Liver (tissue), 8 donors: ENCODE measurements at regions not wholly inside any gene's neighbourhood (a gene's known extent, or its start where the extent isn't known, plus 50 kb on each side); places are given as distances from the start of the nearest gene placed in this dataset.

Source experiments
- DNase-seq: peaks from one replicate; pipeline ENCODE4 v3.0.0-alpha.2; 2017; ENCODE audit warnings: low spot score
- H3K27ac ChIP-seq, 2 donors: one replicate each; pipeline ENCODE4 v1.7.0; 2013; ENCODE audit warnings: inconsistent platforms in 2 of 2, low read length in 2 of 2, control low read depth in 1 of 2, low read depth in 1 of 2, mild to moderate bottlenecking in 1 of 2
- H3K27me3 ChIP-seq, 4 donors: one replicate each; pipeline versions ENCODE4 v1.6.1 to v1.7.0; 2013; ENCODE audit warnings: low read length in 3 of 4, inconsistent platforms in 1 of 4, mild to moderate bottlenecking in 1 of 4, moderate library complexity in 1 of 4; ENCODE audit not compliant: control insufficient read depth in 4 of 4, insufficient read depth in 4 of 4
- H3K36me3 ChIP-seq, 4 donors: one replicate each; pipeline versions ENCODE4 v1.6.1 to v1.7.0; 2013; ENCODE audit warnings: low read length in 3 of 4, mild to moderate bottlenecking in 3 of 4, low read depth in 1 of 4, moderate library complexity in 1 of 4; ENCODE audit not compliant: control insufficient read depth in 4 of 4, insufficient read depth in 3 of 4
- H3K4me1 ChIP-seq, 4 donors: one replicate each; pipeline versions ENCODE4 v1.6.1 to v1.7.0; 2013; ENCODE audit warnings: low read length in 3 of 4, mild to moderate bottlenecking in 3 of 4, moderate library complexity in 1 of 4; ENCODE audit not compliant: control insufficient read depth in 4 of 4, insufficient read depth in 4 of 4
- H3K4me3 ChIP-seq, 3 donors: one replicate each; pipeline versions ENCODE4 v1.6.1 to v1.7.0; 2013; ENCODE audit warnings: low read length in 3 of 3, control low read depth in 1 of 3, low read depth in 1 of 3, mild to moderate bottlenecking in 1 of 3
- H3K9ac ChIP-seq, 2 donors: one replicate each; pipeline ENCODE4 v1.7.0; 2013; ENCODE audit warnings: low read length in 2 of 2, mild to moderate bottlenecking in 2 of 2, moderate library complexity in 2 of 2, control low read depth in 1 of 2, low read depth in 1 of 2
- H3K9me3 ChIP-seq, 4 donors: one replicate each; pipeline versions ENCODE4 v1.6.1 to v1.7.0; 2013; ENCODE audit warnings: low read length in 3 of 4; ENCODE audit not compliant: control insufficient read depth in 4 of 4
- EGR1 ChIP-seq, 2 donors: IDR thresholded peaks; 2 replicates each; pipeline ENCODE4 v1.6.1; 2016 to 2018; ENCODE audit warnings: antibody characterized with exemption in 2 of 2, low read depth in 2 of 2
- FOXA1 ChIP-seq: IDR thresholded peaks from 2 replicates; pipeline ENCODE4 v1.6.1; 2016; ENCODE audit warnings: antibody characterized with exemption
- FOXA2 ChIP-seq: IDR thresholded peaks from 2 replicates; pipeline ENCODE4 v1.6.1; 2016; ENCODE audit warnings: antibody characterized with exemption
- GABPA ChIP-seq, 2 donors: IDR thresholded peaks in 1 of 2; conservative IDR thresholded peaks in 1 of 2; 2 replicates each; pipeline ENCODE4 v1.6.1; 2016; ENCODE audit warnings: antibody characterized with exemption in 2 of 2, mild to moderate bottlenecking in 1 of 2, moderate library complexity in 1 of 2
- HNF4A ChIP-seq, 2 donors: conservative IDR thresholded peaks; 2 replicates each; pipeline ENCODE4 v1.6.1; 2016; ENCODE audit warnings: antibody characterized with exemption in 2 of 2, mild to moderate bottlenecking in 2 of 2
- HNF4G ChIP-seq: IDR thresholded peaks from 2 replicates; pipeline ENCODE4 v1.6.1; 2016; ENCODE audit warnings: antibody characterized with exemption
- JUND ChIP-seq, 2 donors: IDR thresholded peaks; 2 replicates each; pipeline ENCODE4 v1.6.1; 2016; ENCODE audit warnings: antibody characterized with exemption in 2 of 2
- NR2F2 ChIP-seq: IDR thresholded peaks from 2 replicates; pipeline ENCODE4 v1.6.1; 2016; ENCODE audit warnings: antibody characterized with exemption
- RAD21 ChIP-seq, 2 donors: IDR thresholded peaks; 2 replicates each; pipeline ENCODE4 v1.6.1; 2016; ENCODE audit warnings: antibody characterized with exemption in 2 of 2, mild to moderate bottlenecking in 2 of 2
- REST ChIP-seq: IDR thresholded peaks from 2 replicates; pipeline ENCODE4 v1.6.1; 2016; ENCODE audit warnings: antibody characterized with exemption, mild to moderate bottlenecking
- RXRA ChIP-seq, 2 donors: IDR thresholded peaks; 2 replicates each; pipeline ENCODE4 v1.6.1; 2017 to 2018; ENCODE audit warnings: antibody characterized with exemption in 2 of 2, mild to moderate bottlenecking in 1 of 2
- SP1 ChIP-seq: IDR thresholded peaks from 2 replicates; pipeline ENCODE4 v1.6.1; 2018; ENCODE audit warnings: antibody characterized with exemption, mild to moderate bottlenecking
- TAF1 ChIP-seq: conservative IDR thresholded peaks from 2 replicates; pipeline ENCODE4 v1.6.1; 2016; ENCODE audit warnings: antibody characterized with exemption, mild to moderate bottlenecking
- YY1 ChIP-seq: IDR thresholded peaks from 2 replicates; pipeline ENCODE4 v1.6.1; 2016; ENCODE audit warnings: antibody characterized with exemption, mild to moderate bottlenecking
- ZBTB33 ChIP-seq: IDR thresholded peaks from 2 replicates; pipeline ENCODE4 v1.6.1; 2016; ENCODE audit warnings: antibody characterized with exemption
- WGBS: extraction: QIAGEN DNeasy Blood & Tissue Kit; methylation state at CpG from one replicate; pipeline ENCODE4 v1.1.7; 2013; 5-methylcytosine and 5-hydroxymethylcytosine counted together
- TF ChIP-seq, protein P1 (sequence below): fragments of 150-350 bp; IDR thresholded peaks from 2 replicates; pipeline ENCODE4 v1.5.1; 2017; ENCODE audit warnings: improper control_type of control experiment, low read depth, low read length; ENCODE audit not compliant: missing input control
- TF ChIP-seq, protein P2 (sequence below): IDR thresholded peaks from 2 replicates; pipeline ENCODE4 v1.6.1; 2016; ENCODE audit warnings: antibody characterized with exemption
- TF ChIP-seq, protein P3 (sequence below): IDR thresholded peaks from 2 replicates; pipeline ENCODE4 v1.6.1; 2016; ENCODE audit warnings: antibody characterized with exemption
- donor health status: healthy.
- donor health status: healthy.
- donor health status: healthy.
- donor health status: healthy.
- donor health status: healthy.

DNA sequence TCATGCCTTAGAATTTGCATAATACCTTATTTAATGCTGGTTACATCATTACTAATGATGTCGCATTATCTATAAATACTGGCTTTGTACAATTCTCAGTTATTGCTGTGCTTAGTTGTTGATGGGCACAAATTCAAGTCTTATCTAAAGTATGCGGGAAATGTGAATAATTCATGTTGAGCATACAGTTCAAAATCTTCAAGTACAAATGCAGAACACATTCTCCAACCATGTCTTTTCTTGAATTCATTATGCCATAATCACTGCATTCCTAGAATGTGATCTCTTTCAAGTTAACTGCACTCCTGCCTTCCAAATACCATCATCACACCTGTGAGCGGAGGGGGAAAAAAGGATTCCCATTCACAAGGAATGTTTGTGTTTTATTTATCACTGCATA is 337.0 kb downstream of the MBD2 start:
- no peaks in the 10 kb centered on the region for H3K9me3 ChIP-seq
- no peak for DNase-seq

More for the DNA sequence above, 337.0 kb downstream of the MBD2 start:
- H3K27ac ChIP-seq = no peak overlapping the region
- H3K9ac ChIP-seq = no peak overlapping the region
- WGBS = 88% methylated on average over 3 of the region's 3 CpGs
- TF ChIP-seq YY1 = no peak
- no peak for TF ChIP-seq HNF4G
- no peak for TF ChIP-seq GABPA (IDR thresholded peaks at IDR 0.05 in 1 of 2, conservative IDR thresholded peaks at IDR 0.05 in 1 of 2)
- TF ChIP-seq, protein P1, sequence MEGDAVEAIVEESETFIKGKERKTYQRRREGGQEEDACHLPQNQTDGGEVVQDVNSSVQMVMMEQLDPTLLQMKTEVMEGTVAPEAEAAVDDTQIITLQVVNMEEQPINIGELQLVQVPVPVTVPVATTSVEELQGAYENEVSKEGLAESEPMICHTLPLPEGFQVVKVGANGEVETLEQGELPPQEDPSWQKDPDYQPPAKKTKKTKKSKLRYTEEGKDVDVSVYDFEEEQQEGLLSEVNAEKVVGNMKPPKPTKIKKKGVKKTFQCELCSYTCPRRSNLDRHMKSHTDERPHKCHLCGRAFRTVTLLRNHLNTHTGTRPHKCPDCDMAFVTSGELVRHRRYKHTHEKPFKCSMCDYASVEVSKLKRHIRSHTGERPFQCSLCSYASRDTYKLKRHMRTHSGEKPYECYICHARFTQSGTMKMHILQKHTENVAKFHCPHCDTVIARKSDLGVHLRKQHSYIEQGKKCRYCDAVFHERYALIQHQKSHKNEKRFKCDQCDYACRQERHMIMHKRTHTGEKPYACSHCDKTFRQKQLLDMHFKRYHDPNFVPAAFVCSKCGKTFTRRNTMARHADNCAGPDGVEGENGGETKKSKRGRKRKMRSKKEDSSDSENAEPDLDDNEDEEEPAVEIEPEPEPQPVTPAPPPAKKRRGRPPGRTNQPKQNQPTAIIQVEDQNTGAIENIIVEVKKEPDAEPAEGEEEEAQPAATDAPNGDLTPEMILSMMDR = no peak
- no peak for TF ChIP-seq FOXA1
- TF ChIP-seq JUND (IDR thresholded peaks at IDR 0.05) = no peak
- TF ChIP-seq SP1 = no peak
- TF ChIP-seq, protein P2, sequence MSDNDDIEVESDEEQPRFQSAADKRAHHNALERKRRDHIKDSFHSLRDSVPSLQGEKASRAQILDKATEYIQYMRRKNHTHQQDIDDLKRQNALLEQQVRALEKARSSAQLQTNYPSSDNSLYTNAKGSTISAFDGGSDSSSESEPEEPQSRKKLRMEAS = no peak
- no peak for TF ChIP-seq ZBTB33
- TF ChIP-seq, protein P3, sequence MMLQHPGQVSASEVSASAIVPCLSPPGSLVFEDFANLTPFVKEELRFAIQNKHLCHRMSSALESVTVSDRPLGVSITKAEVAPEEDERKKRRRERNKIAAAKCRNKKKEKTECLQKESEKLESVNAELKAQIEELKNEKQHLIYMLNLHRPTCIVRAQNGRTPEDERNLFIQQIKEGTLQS = no peak
- TF ChIP-seq RXRA (IDR thresholded peaks at IDR 0.05) = no peak
- TF ChIP-seq TAF1 = no peak
- no peak for TF ChIP-seq RAD21 (IDR thresholded peaks at IDR 0.05)
- no peak for TF ChIP-seq REST
- no peak for TF ChIP-seq HNF4A (conservative IDR thresholded peaks at IDR 0.05)
- no peak for TF ChIP-seq NR2F2
- TF ChIP-seq FOXA2 = no peak
- no peak for TF ChIP-seq EGR1 (IDR thresholded peaks at IDR 0.05; ENCODE audit: low read depth in 2 of 2)
- peaks cover 0 to 2% (median 0%) of the 10 kb centered on the region in 4 donors for H3K27me3 ChIP-seq
- H3K4me1 ChIP-seq = no peaks in the 10 kb centered on the region
- no peaks in the 10 kb centered on the region for H3K36me3 ChIP-seq
- no peak overlapping the region for H3K4me3 ChIP-seq
